Hypothalamus (tissue), 51 donors: ENCODE measurements at regions not wholly inside any gene's neighbourhood (a gene's known extent, or its start where the extent isn't known, plus 50 kb on each side); places are given as distances from the start of the nearest gene placed in this dataset.
"Not testable (repeated sequence)": the region's sequence is repeated elsewhere in the genome, so short reads cannot be mapped to it uniquely, and the experiment has no call there.

Experiments
- DNase-seq, 51 donors: peaks; one replicate each; lab custom pipeline; 2025; lab: John Stamatoyannopoulos, UW

- DNase-seq, result not testable (repeated sequence)
These were observed 205.8 kb downstream of the CCDC74A start for GRCh38 chr2:131733530-131733929.

- DNase-seq, result not testable (repeated sequence)
These were observed 208.7 kb downstream of the CCDC74A start for GRCh38 chr2:131736406-131736805.

- DNase-seq, result not testable (repeated sequence)
These were observed 210.8 kb downstream of the CCDC74A start for GRCh38 chr2:131738533-131738932.

- DNase-seq, result not testable (repeated sequence)
These were observed 211.3 kb downstream of the CCDC74A start for GRCh38 chr2:131738996-131739434.

GRCh38 chr2:131753640-131754561, 226.2 kb downstream of the CCDC74A start:
- DNase-seq, result no peak

- DNase-seq, result no peak
These were observed 227.4 kb downstream of the CCDC74A start for GRCh38 chr2:131754929-131755720.

- no peak for DNase-seq
These were observed 228.6 kb downstream of the CCDC74A start for GRCh38 chr2:131756141-131756907.

- DNase-seq, result not testable (repeated sequence)
These were observed 231.3 kb downstream of the CCDC74A start for GRCh38 chr2:131758941-131759340.

- not testable (repeated sequence) for DNase-seq
These were observed 247.4 kb downstream of the CCDC74A start for GRCh38 chr2:131774955-131775555.

- DNase-seq, result not testable (repeated sequence)
These were observed 248.3 kb downstream of the CCDC74A start for GRCh38 chr2:131775903-131776506.

- DNase-seq, result not testable (repeated sequence)
These were observed 252.8 kb downstream of the CCDC74A start for GRCh38 chr2:131780446-131780845.

GRCh38 chr2:131801210-131801744, 273.6 kb downstream of the CCDC74A start:
- DNase-seq, result no peak

- DNase-seq, result peak in 40 of 51 donors; percentile 1 to 78 (median 25)
These were observed 274.2 kb downstream of the CCDC74A start for GRCh38 chr2:131801745-131802350.

- DNase-seq, result peak in 15 of 51 donors; percentile 2 to 55 (median 18)
These were observed 274.7 kb downstream of the CCDC74A start for GRCh38 chr2:131802351-131802836.

GRCh38 chr2:131803237-131803636, 275.5 kb downstream of the CCDC74A start:
- DNase-seq, result not testable (repeated sequence)

- not testable (repeated sequence) for DNase-seq
These were observed 284.9 kb downstream of the CCDC74A start for GRCh38 chr2:131812605-131813004.

GRCh38 chr2:131813378-131813777, 285.7 kb downstream of the CCDC74A start:
- not testable (repeated sequence) for DNase-seq

- not testable (repeated sequence) for DNase-seq
These were observed 290.7 kb downstream of the CCDC74A start for GRCh38 chr2:131818267-131818973.
